ENCODE measurements at regions not wholly inside any gene's neighbourhood (a gene's known extent, or its start where the extent isn't known, plus 50 kb on each side); places are given as distances from the start of the nearest gene placed in this dataset.

DNA sequence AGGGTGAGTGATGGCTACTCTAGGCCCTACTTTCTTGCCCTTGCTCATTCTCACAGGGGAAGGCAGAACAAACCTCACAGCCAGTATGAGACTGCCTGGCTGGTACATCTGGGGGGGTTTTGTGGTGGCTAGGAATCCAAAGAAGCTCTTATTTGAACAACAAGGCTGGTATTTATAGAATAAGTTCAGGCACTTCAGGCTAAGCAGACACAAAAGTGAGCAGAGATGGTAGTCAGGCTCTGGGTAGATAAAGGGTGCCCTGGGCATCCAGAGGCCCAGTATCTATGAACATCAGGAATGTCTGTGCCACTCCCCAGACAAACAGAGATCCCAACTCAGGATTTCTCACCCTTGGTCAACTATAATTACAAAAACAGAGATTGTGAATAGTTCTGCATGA lies 57.2 kb upstream of the RTN4 start:
- TF ChIP-seq, protein P1, sequence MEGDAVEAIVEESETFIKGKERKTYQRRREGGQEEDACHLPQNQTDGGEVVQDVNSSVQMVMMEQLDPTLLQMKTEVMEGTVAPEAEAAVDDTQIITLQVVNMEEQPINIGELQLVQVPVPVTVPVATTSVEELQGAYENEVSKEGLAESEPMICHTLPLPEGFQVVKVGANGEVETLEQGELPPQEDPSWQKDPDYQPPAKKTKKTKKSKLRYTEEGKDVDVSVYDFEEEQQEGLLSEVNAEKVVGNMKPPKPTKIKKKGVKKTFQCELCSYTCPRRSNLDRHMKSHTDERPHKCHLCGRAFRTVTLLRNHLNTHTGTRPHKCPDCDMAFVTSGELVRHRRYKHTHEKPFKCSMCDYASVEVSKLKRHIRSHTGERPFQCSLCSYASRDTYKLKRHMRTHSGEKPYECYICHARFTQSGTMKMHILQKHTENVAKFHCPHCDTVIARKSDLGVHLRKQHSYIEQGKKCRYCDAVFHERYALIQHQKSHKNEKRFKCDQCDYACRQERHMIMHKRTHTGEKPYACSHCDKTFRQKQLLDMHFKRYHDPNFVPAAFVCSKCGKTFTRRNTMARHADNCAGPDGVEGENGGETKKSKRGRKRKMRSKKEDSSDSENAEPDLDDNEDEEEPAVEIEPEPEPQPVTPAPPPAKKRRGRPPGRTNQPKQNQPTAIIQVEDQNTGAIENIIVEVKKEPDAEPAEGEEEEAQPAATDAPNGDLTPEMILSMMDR (IDR thresholded peaks at IDR 0.05): no peak
- TF ChIP-seq POLR2A (IDR thresholded peaks at IDR 0.05): no peak

Data from lower leg skin (tissue), 3 donors.